ENCODE measurements at regions not wholly inside any gene's neighbourhood (a gene's known extent, or its start where the extent isn't known, plus 50 kb on each side); places are given as distances from the start of the nearest gene placed in this dataset.
"Not testable (repeated sequence)": the region's sequence is repeated elsewhere in the genome, so short reads cannot be mapped to it uniquely, and the experiment has no call there.

- not testable (repeated sequence) for DNase-seq (ENCODE audit: insufficient read length, low spot score); FAIRE-seq
These were observed 738.2 kb downstream of the PRIM2 start for GRCh38 chr6:58055465-58056176.

GRCh38 chr6:58059701-58060100 lies 742.3 kb downstream of the PRIM2 start:
- not testable (repeated sequence) for DNase-seq (ENCODE audit: insufficient read length, low spot score); FAIRE-seq

- not testable (repeated sequence) for FAIRE-seq; DNase-seq (ENCODE audit: insufficient read length, low spot score)
These were observed 746.1 kb downstream of the PRIM2 start for GRCh38 chr6:58063542-58063941.

GRCh38 chr6:58067867-58068548 lies 750.6 kb downstream of the PRIM2 start:
- not testable (repeated sequence) for DNase-seq (ENCODE audit: insufficient read length, low spot score)
- peak; percentile 18 for FAIRE-seq

GRCh38 chr6:58073263-58073662 lies 755.8 kb downstream of the PRIM2 start:
- FAIRE-seq, result no peak
- DNase-seq (ENCODE audit: insufficient read length, low spot score), result no peak

GRCh38 chr6:58090067-58090466 lies 772.6 kb downstream of the PRIM2 start:
- not testable (repeated sequence) for FAIRE-seq; DNase-seq (ENCODE audit: insufficient read length, low spot score)

GRCh38 chr6:58097251-58097650 lies 779.8 kb downstream of the PRIM2 start:
- DNase-seq (ENCODE audit: insufficient read length, low spot score), result not testable (repeated sequence)

GRCh38 chr6:58113960-58114359 lies 796.5 kb downstream of the PRIM2 start:
- no peak for FAIRE-seq
- no peak for DNase-seq (ENCODE audit: insufficient read length, low spot score)

More at GRCh38 chr6:58097251-58097650, 779.8 kb downstream of the PRIM2 start:
- not testable (repeated sequence) for FAIRE-seq

- not testable (repeated sequence) for FAIRE-seq
These were observed 799.7 kb downstream of the PRIM2 start for GRCh38 chr6:58117162-58117561.

GRCh38 chr6:58121616-58122015 lies 804.2 kb downstream of the PRIM2 start:
- not testable (repeated sequence) for DNase-seq (ENCODE audit: insufficient read length, low spot score); FAIRE-seq

More at GRCh38 chr6:58117162-58117561, 799.7 kb downstream of the PRIM2 start:
- not testable (repeated sequence) for DNase-seq (ENCODE audit: insufficient read length, low spot score)

GRCh38 chr6:58123770-58124169 lies 806.3 kb downstream of the PRIM2 start:
- FAIRE-seq, result not testable (repeated sequence)

GRCh38 chr6:58128549-58128948 lies 811.1 kb downstream of the PRIM2 start:
- not testable (repeated sequence) for DNase-seq (ENCODE audit: insufficient read length, low spot score); FAIRE-seq

More at GRCh38 chr6:58123770-58124169, 806.3 kb downstream of the PRIM2 start:
- not testable (repeated sequence) for DNase-seq (ENCODE audit: insufficient read length, low spot score)

GRCh38 chr6:58129098-58129497 lies 811.7 kb downstream of the PRIM2 start:
- DNase-seq (ENCODE audit: insufficient read length, low spot score); FAIRE-seq: not testable (repeated sequence)

GRCh38 chr6:58139746-58140145 lies 822.3 kb downstream of the PRIM2 start:
- not testable (repeated sequence) for FAIRE-seq; DNase-seq (ENCODE audit: insufficient read length, low spot score)

GRCh38 chr6:58171025-58171424 lies 853.6 kb downstream of the PRIM2 start:
- DNase-seq (ENCODE audit: insufficient read length, low spot score); FAIRE-seq: not testable (repeated sequence)

- peak; percentile 84 for FAIRE-seq
- DNase-seq (ENCODE audit: insufficient read length, low spot score), result not testable (repeated sequence)
These were observed 864.2 kb downstream of the PRIM2 start for GRCh38 chr6:58181557-58182065.

- DNase-seq (ENCODE audit: insufficient read length, low spot score); FAIRE-seq: not testable (repeated sequence)
These were observed 867.9 kb downstream of the PRIM2 start for GRCh38 chr6:58185300-58185699.

GRCh38 chr6:58193209-58193608 lies 875.8 kb downstream of the PRIM2 start:
- not testable (repeated sequence) for DNase-seq (ENCODE audit: insufficient read length, low spot score); FAIRE-seq

GRCh38 chr6:58198301-58198700 lies 880.9 kb downstream of the PRIM2 start:
- FAIRE-seq, result no peak

GRCh38 chr6:58237124-58237523 lies 919.7 kb downstream of the PRIM2 start:
- not testable (repeated sequence) for FAIRE-seq; DNase-seq (ENCODE audit: insufficient read length, low spot score)

More at GRCh38 chr6:58198301-58198700, 880.9 kb downstream of the PRIM2 start:
- no peak for DNase-seq (ENCODE audit: insufficient read length, low spot score)

- peak; percentile 40 for FAIRE-seq
- DNase-seq (ENCODE audit: insufficient read length, low spot score), result not testable (repeated sequence)
These were observed 921.0 kb downstream of the PRIM2 start for GRCh38 chr6:58238421-58238820.

Data from GM19239 (cell line).